Mammary epithelial cell (primary cell): ENCODE measurements at regions not wholly inside any gene's neighbourhood (a gene's known extent, or its start where the extent isn't known, plus 50 kb on each side); places are given as distances from the start of the nearest gene placed in this dataset.

Experiments
- EZH2 ChIP-seq: IDR thresholded peaks from 2 replicates; pipeline ENCODE4 v1.6.1; 2012; ENCODE audit warnings: low read length, inconsistent platforms, borderline replicate concordance
- TF ChIP-seq, protein P1 (sequence below), 2 donors: IDR thresholded peaks in 1 of 2; conservative IDR thresholded peaks in 1 of 2; 2 replicates each; pipeline ENCODE4 v1.5.1; 2011 to 2012; ENCODE audit warnings: inconsistent platforms in 2 of 2, low read length in 2 of 2, mild to moderate bottlenecking in 2 of 2, control low read depth in 1 of 2, low read depth in 1 of 2; ENCODE audit not compliant: insufficient read depth in 1 of 2; ENCODE audit errors: extremely low read depth in 1 of 2

GRCh38 chr9:7467186-7467585, 332.4 kb downstream of the DMAC1 start:
- TF ChIP-seq, protein P1, sequence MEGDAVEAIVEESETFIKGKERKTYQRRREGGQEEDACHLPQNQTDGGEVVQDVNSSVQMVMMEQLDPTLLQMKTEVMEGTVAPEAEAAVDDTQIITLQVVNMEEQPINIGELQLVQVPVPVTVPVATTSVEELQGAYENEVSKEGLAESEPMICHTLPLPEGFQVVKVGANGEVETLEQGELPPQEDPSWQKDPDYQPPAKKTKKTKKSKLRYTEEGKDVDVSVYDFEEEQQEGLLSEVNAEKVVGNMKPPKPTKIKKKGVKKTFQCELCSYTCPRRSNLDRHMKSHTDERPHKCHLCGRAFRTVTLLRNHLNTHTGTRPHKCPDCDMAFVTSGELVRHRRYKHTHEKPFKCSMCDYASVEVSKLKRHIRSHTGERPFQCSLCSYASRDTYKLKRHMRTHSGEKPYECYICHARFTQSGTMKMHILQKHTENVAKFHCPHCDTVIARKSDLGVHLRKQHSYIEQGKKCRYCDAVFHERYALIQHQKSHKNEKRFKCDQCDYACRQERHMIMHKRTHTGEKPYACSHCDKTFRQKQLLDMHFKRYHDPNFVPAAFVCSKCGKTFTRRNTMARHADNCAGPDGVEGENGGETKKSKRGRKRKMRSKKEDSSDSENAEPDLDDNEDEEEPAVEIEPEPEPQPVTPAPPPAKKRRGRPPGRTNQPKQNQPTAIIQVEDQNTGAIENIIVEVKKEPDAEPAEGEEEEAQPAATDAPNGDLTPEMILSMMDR (conservative IDR thresholded peaks at IDR 0.05 in 1 of 2, IDR thresholded peaks at IDR 0.05 in 1 of 2; ENCODE audit: extremely low read depth in 1 of 2, insufficient read depth in 1 of 2, low read depth in 1 of 2, low read length in 2 of 2): no peak
- no peak for TF ChIP-seq EZH2
